Endodermal cell (in vitro differentiated cells): ENCODE measurements at regions not wholly inside any gene's neighbourhood (a gene's known extent, or its start where the extent isn't known, plus 50 kb on each side); places are given as distances from the start of the nearest gene placed in this dataset.

Experiments
- DNase-seq: peaks from one replicate; pipeline ENCODE4 v3.0.0-alpha.2; 2017
- H3K27ac ChIP-seq: 2 replicates; pipeline ENCODE4 v1.5.1; 2013; ENCODE audit warnings: mild to moderate bottlenecking, low read depth, low read length, moderate library complexity
- H3K27me3 ChIP-seq: 2 replicates; pipeline ENCODE4 v1.6.1; 2013; ENCODE audit warnings: mild to moderate bottlenecking, low read length, moderate library complexity; ENCODE audit not compliant: insufficient read depth, control insufficient read depth, poor library complexity, severe bottlenecking
- H3K36me3 ChIP-seq: 2 replicates; pipeline ENCODE4 v1.7.0; 2013; ENCODE audit warnings: mild to moderate bottlenecking, low read length, moderate library complexity; ENCODE audit not compliant: control insufficient read depth, insufficient read depth
- H3K4me1 ChIP-seq: one replicate; pipeline ENCODE4 v1.7.0; 2013; ENCODE audit warnings: low read length; ENCODE audit not compliant: control insufficient read depth, insufficient read depth
- H3K4me3 ChIP-seq: 2 replicates; pipeline ENCODE4 v1.5.1; 2013; ENCODE audit warnings: mild to moderate bottlenecking, low read length, moderate library complexity
- H3K9ac ChIP-seq: 2 replicates; pipeline ENCODE4 v1.6.1; 2013; ENCODE audit warnings: mild to moderate bottlenecking, low read length, moderate library complexity; ENCODE audit not compliant: poor library complexity, severe bottlenecking; ENCODE audit errors: extremely low read depth
- H3K9me3 ChIP-seq: 2 replicates; pipeline ENCODE4 v1.6.1; 2013; ENCODE audit warnings: mild to moderate bottlenecking, low read length, moderate library complexity; ENCODE audit not compliant: control insufficient read depth
- H3K27ac Mint-ChIP-seq: 2 replicates; pipeline ENCODE4 v1.8.0; 2020; ENCODE audit warnings: mixed read lengths
- H3K27me3 Mint-ChIP-seq: 2 replicates; pipeline ENCODE4 v1.8.0; 2021; ENCODE audit warnings: mild to moderate bottlenecking, mixed read lengths; ENCODE audit not compliant: insufficient read depth
- H3K36me3 Mint-ChIP-seq: 2 replicates; pipeline ENCODE4 v1.8.0; 2020; ENCODE audit warnings: low read depth, mixed read lengths
- H3K4me1 Mint-ChIP-seq: 2 replicates; pipeline ENCODE4 v1.8.0; 2020; ENCODE audit warnings: mixed read lengths
- H3K4me3 Mint-ChIP-seq: 2 replicates; pipeline ENCODE4 v1.8.0; 2020; ENCODE audit warnings: mild to moderate bottlenecking, moderate library complexity, mixed read lengths
- H3K9me3 Mint-ChIP-seq: 2 replicates; pipeline ENCODE4 v1.8.0; 2020; ENCODE audit warnings: mild to moderate bottlenecking, mixed read lengths
- WGBS, 2 experiments: methylation state at CpG; one replicate each; pipeline versions ENCODE4 v1.1.5 to v1.1.7; 2013; ENCODE audit warnings: missing lambda C conversion rate in 2 of 2, mixed read lengths in 1 of 2; ENCODE audit not compliant: insufficient coverage in 1 of 2, insufficient read length in 1 of 2; 5-methylcytosine and 5-hydroxymethylcytosine counted together
- TF ChIP-seq, protein P1 (sequence below): fragments of 200-600 bp; sonication (generic); conservative IDR thresholded peaks from 2 replicates; pipeline ENCODE4 v1.5.0; 2021; ENCODE audit warnings: antibody characterized with exemption, mild to moderate bottlenecking

DNA sequence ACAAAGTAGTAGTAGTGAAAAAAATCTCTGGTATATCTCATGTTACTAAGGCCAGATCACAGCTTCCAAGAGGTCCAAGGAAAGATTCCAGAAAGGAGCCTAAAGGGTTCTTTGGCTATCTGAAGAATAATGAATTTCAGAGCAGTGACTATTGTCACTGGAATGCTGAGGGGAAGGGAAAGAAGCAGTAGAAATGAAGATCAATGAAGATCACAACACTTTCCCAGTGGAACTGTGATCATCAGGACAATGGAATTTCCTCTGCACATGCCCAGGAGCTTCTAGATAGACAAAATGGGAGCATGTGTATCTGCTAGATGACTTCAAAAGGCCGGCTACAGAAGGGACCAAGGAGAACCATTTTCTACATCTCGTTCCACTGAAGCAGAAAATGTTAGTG, 219.5 kb upstream of the PHYHIPL start:
- Mint-ChIP-seq H3K36me3 (no peaks in the 10 kb centered on the region), H3K9me3 (no peaks in the 10 kb centered on the region), H3K4me1 (peaks cover 3% of the 10 kb centered on the region), H3K4me3 (no peak overlapping the region), H3K27ac (no peak overlapping the region), H3K27me3 (no peaks in the 10 kb centered on the region)
- Histone ChIP-seq H3K9me3 (no peaks in the 10 kb centered on the region), H3K36me3 (no peaks in the 10 kb centered on the region), H3K4me1 (no peaks in the 10 kb centered on the region), H3K4me3 (no peak overlapping the region), H3K27ac (no peak overlapping the region), H3K27me3 (peaks cover 2% of the 10 kb centered on the region), H3K9ac (no peak overlapping the region)
- WGBS, 2 experiments, result 95 to 100% methylated on average over 1 to 2 of the region's 2 CpGs
- DNase-seq, result no peak
- TF ChIP-seq, protein P1, sequence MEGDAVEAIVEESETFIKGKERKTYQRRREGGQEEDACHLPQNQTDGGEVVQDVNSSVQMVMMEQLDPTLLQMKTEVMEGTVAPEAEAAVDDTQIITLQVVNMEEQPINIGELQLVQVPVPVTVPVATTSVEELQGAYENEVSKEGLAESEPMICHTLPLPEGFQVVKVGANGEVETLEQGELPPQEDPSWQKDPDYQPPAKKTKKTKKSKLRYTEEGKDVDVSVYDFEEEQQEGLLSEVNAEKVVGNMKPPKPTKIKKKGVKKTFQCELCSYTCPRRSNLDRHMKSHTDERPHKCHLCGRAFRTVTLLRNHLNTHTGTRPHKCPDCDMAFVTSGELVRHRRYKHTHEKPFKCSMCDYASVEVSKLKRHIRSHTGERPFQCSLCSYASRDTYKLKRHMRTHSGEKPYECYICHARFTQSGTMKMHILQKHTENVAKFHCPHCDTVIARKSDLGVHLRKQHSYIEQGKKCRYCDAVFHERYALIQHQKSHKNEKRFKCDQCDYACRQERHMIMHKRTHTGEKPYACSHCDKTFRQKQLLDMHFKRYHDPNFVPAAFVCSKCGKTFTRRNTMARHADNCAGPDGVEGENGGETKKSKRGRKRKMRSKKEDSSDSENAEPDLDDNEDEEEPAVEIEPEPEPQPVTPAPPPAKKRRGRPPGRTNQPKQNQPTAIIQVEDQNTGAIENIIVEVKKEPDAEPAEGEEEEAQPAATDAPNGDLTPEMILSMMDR, result no peak

DNA sequence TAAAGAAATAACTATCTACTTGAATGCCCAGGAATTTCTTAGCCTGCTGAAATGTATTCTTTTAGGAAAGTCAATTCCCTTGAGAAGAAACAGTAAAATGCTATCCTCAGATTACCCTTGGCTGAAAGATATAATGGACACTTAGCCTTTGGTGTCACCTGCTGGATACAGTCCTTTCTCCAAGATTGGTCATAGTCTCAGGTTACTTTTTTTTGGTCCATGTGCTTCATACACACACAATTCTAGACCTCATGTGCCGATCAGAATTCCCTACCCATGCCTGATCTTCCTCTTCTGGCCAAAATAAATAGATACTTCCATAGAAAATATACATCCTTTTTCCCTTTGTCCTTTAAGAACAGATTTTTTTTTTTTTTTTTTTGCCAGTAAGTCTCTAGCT, 218.9 kb upstream of the PHYHIPL start:
- H3K27ac Mint-ChIP-seq, result no peak overlapping the region
- H3K4me3 Mint-ChIP-seq, result no peak overlapping the region
- H3K36me3 Mint-ChIP-seq, result no peaks in the 10 kb centered on the region
- TF ChIP-seq, protein P1, result no peak
- H3K27ac ChIP-seq, result no peak overlapping the region
- no peak overlapping the region for H3K4me3 ChIP-seq
- H3K9me3 ChIP-seq, result no peaks in the 10 kb centered on the region
- DNase-seq, result no peak
- no peaks in the 10 kb centered on the region for H3K27me3 Mint-ChIP-seq
- H3K27me3 ChIP-seq, result no peaks in the 10 kb centered on the region
- no peak overlapping the region for H3K9ac ChIP-seq
- 90 to 92% methylated on average over 1 of the region's 1 CpG for WGBS, 2 experiments
- no peaks in the 10 kb centered on the region for H3K9me3 Mint-ChIP-seq
- H3K4me1 Mint-ChIP-seq, result peaks cover 3% of the 10 kb centered on the region
- H3K4me1 ChIP-seq, result no peaks in the 10 kb centered on the region
- no peaks in the 10 kb centered on the region for H3K36me3 ChIP-seq

DNA sequence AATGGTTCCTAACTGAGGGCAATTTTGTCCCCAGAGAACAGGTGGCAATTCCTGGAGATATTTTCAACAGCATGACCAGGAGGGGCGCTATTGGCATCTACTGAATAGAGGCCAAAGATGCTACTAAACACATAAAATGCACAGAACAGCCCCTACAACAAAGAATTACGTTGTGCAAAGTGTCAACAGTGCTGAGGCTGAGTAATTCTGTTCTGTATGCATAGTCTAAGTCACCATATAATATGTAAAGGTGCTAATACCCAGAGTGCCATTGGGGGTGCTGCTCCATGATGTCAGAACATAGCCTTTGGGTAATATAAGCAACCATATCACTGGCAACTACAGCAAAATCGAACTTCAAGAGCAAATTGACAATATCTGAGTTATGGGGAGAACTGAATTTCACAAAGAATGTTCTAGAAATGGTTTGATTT, 213.3 kb upstream of the PHYHIPL start:
- WGBS, 2 experiments, result 48 to 80% methylated on average over 1 to 3 of the region's 3 CpGs
- DNase-seq, result peak; percentile 81
- Histone ChIP-seq H3K27ac (peak overlapping the region; percentile 83), H3K9ac (no peak overlapping the region), H3K27me3 (no peaks in the 10 kb centered on the region), H3K4me1 (peaks cover 16% of the 10 kb centered on the region), H3K4me3 (no peak overlapping the region), H3K36me3 (no peaks in the 10 kb centered on the region), H3K9me3 (no peaks in the 10 kb centered on the region)
- H3K27ac Mint-ChIP-seq, result no peak overlapping the region
- peaks cover 46% of the 10 kb centered on the region for H3K4me1 Mint-ChIP-seq
- no peaks in the 10 kb centered on the region for H3K36me3 Mint-ChIP-seq
- H3K27me3 Mint-ChIP-seq, result no peaks in the 10 kb centered on the region
- H3K4me3 Mint-ChIP-seq, result no peak overlapping the region
- no peaks in the 10 kb centered on the region for H3K9me3 Mint-ChIP-seq
- TF ChIP-seq, protein P1, result peak; percentile 90
